SK-N-MC (cell line): ENCODE measurements at regions not wholly inside any gene's neighbourhood (a gene's known extent, or its start where the extent isn't known, plus 50 kb on each side); places are given as distances from the start of the nearest gene placed in this dataset.
"Not testable (repeated sequence)": the region's sequence is repeated elsewhere in the genome, so short reads cannot be mapped to it uniquely, and the experiment has no call there.

Experiments
- DNase-seq: peaks from one replicate; pipeline ENCODE4 v3.0.0-alpha.2; 2011; ENCODE audit warnings: low read depth, low spot score
- H3K27ac ChIP-seq: fragments of 200-600 bp; sonication (generic); 2 replicates; pipeline ENCODE4 v1.5.1; 2016; ENCODE audit warnings: mixed run types
- H3K36me3 ChIP-seq: fragments of 200-600 bp; sonication (generic); 2 replicates; pipeline ENCODE4 v1.6.1; 2017; ENCODE audit warnings: antibody characterized with exemption, low read length, mixed read lengths; ENCODE audit not compliant: insufficient read depth
- H3K4me3 ChIP-seq: fragments of 200-600 bp; sonication (generic); 2 replicates; pipeline ENCODE4 v1.5.1; 2016
- H3K9ac ChIP-seq: fragments of 200-600 bp; sonication (generic); 2 replicates; pipeline ENCODE4 v1.8.0; 2017; ENCODE audit warnings: mixed run types, mixed read lengths; ENCODE audit not compliant: insufficient read length
- H3K9me3 ChIP-seq: fragments of 200-600 bp; sonication (generic); 2 replicates; pipeline ENCODE4 v1.6.1; 2017; ENCODE audit warnings: low read depth, mild to moderate bottlenecking, antibody characterized with exemption, low read length, moderate library complexity, mixed read lengths
- EZH2 ChIP-seq: fragments of 200-600 bp; sonication (generic); IDR thresholded peaks from one replicate; pipeline ENCODE4 v1.6.1; 2017; ENCODE audit warnings: antibody characterized with exemption
- FOXP2 ChIP-seq: optimal IDR thresholded peaks from 2 replicates; pipeline ENCODE3; 2011; ENCODE audit warnings: mild to moderate bottlenecking, moderate library complexity; ENCODE audit not compliant: insufficient read depth; ENCODE audit errors: extremely low read length, control extremely low read depth
- POLR2AphosphoS5 ChIP-seq: IDR thresholded peaks from 2 replicates; pipeline ENCODE4 v1.6.1; 2012; ENCODE audit warnings: mild to moderate bottlenecking, low read depth, low read length, borderline replicate concordance

- Histone ChIP-seq H3K9ac (no peak overlapping the region), H3K4me3 (no peak overlapping the region), H3K27ac (no peak overlapping the region), H3K9me3 (no peaks in the 10 kb centered on the region), H3K36me3 (no peaks in the 10 kb centered on the region)
- TF ChIP-seq FOXP2 = no peak
- no peak for TF ChIP-seq EZH2
- TF ChIP-seq POLR2AphosphoS5 = no peak
- no peak for DNase-seq
Measured at GRCh38 chr1:76687307-76688175, 179.7 kb upstream of the ST6GALNAC5 start.

- Histone ChIP-seq H3K36me3 (no peaks in the 10 kb centered on the region), H3K4me3 (no peak overlapping the region), H3K9me3 (no peaks in the 10 kb centered on the region), H3K27ac (no peak overlapping the region), H3K9ac (no peak overlapping the region)
- no peak for DNase-seq
- TF ChIP-seq FOXP2 (no peak), POLR2AphosphoS5 (no peak), EZH2 (no peak)
Measured at GRCh38 chr1:76690766-76691165, 176.5 kb upstream of the ST6GALNAC5 start.

GRCh38 chr1:76695535-76695934, 171.7 kb upstream of the ST6GALNAC5 start:
- H3K36me3 ChIP-seq = no peaks in the 10 kb centered on the region
- TF ChIP-seq EZH2 (no peak), POLR2AphosphoS5 (no peak), FOXP2 (no peak)
- DNase-seq = no peak
- H3K9me3 ChIP-seq = no peaks in the 10 kb centered on the region
- H3K27ac ChIP-seq = no peak overlapping the region
- no peak overlapping the region for H3K4me3 ChIP-seq
- H3K9ac ChIP-seq = no peak overlapping the region

GRCh38 chr1:76697361-76697760, 169.9 kb upstream of the ST6GALNAC5 start:
- TF ChIP-seq FOXP2 = no peak
- no peak for TF ChIP-seq POLR2AphosphoS5
- TF ChIP-seq EZH2 = no peak
- no peak overlapping the region for H3K9ac ChIP-seq
- no peaks in the 10 kb centered on the region for H3K36me3 ChIP-seq
- no peak for DNase-seq
- no peak overlapping the region for H3K27ac ChIP-seq
- no peaks in the 10 kb centered on the region for H3K9me3 ChIP-seq
- H3K4me3 ChIP-seq = no peak overlapping the region

- DNase-seq, H3K4me3 ChIP-seq, H3K36me3 ChIP-seq, H3K9ac ChIP-seq, H3K9me3 ChIP-seq, H3K27ac ChIP-seq: not testable (repeated sequence)
Measured at GRCh38 chr1:76699646-76700045, 167.6 kb upstream of the ST6GALNAC5 start.

GRCh38 chr1:76700200-76700599, 167.1 kb upstream of the ST6GALNAC5 start:
- not testable (repeated sequence) for DNase-seq, H3K27ac ChIP-seq, H3K9me3 ChIP-seq, H3K9ac ChIP-seq, H3K4me3 ChIP-seq, H3K36me3 ChIP-seq

- DNase-seq = no peak
- TF ChIP-seq POLR2AphosphoS5 = no peak
- no peak for TF ChIP-seq FOXP2
- TF ChIP-seq EZH2 = no peak
- no peak overlapping the region for H3K9ac ChIP-seq
Measured at GRCh38 chr1:76705560-76705959, 161.7 kb upstream of the ST6GALNAC5 start.

GRCh38 chr1:76713535-76713934, 153.7 kb upstream of the ST6GALNAC5 start:
- H3K9me3 ChIP-seq = no peaks in the 10 kb centered on the region
- TF ChIP-seq FOXP2 (no peak), POLR2AphosphoS5 (no peak), EZH2 (no peak)
- no peak for DNase-seq
- no peak overlapping the region for H3K4me3 ChIP-seq
- H3K27ac ChIP-seq = no peak overlapping the region
- no peaks in the 10 kb centered on the region for H3K36me3 ChIP-seq
- no peak overlapping the region for H3K9ac ChIP-seq

More at GRCh38 chr1:76705560-76705959, 161.7 kb upstream of the ST6GALNAC5 start:
- H3K9me3 ChIP-seq = no peaks in the 10 kb centered on the region
- no peak overlapping the region for H3K27ac ChIP-seq
- H3K4me3 ChIP-seq = no peak overlapping the region
- no peaks in the 10 kb centered on the region for H3K36me3 ChIP-seq

GRCh38 chr1:76715474-76715873, 151.8 kb upstream of the ST6GALNAC5 start:
- Histone ChIP-seq H3K4me3 (no peak overlapping the region), H3K9ac (no peak overlapping the region), H3K36me3 (no peaks in the 10 kb centered on the region), H3K9me3 (no peaks in the 10 kb centered on the region), H3K27ac (no peak overlapping the region)
- DNase-seq = no peak
- TF ChIP-seq EZH2 (no peak), FOXP2 (no peak), POLR2AphosphoS5 (no peak)
